Hematopoietic multipotent progenitor cell treated with erythropoietin and hydrocortisone succinate and interleukin-3 and kit ligand, for 15 days (in vitro differentiated cells): ENCODE measurements at regions not wholly inside any gene's neighbourhood (a gene's known extent, or its start where the extent isn't known, plus 50 kb on each side); places are given as distances from the start of the nearest gene placed in this dataset.

Source experiments
- DNase-seq: peaks from one replicate; pipeline ENCODE4 v3.0.0-alpha.2; 2015; ENCODE audit warnings: low spot score

DNA sequence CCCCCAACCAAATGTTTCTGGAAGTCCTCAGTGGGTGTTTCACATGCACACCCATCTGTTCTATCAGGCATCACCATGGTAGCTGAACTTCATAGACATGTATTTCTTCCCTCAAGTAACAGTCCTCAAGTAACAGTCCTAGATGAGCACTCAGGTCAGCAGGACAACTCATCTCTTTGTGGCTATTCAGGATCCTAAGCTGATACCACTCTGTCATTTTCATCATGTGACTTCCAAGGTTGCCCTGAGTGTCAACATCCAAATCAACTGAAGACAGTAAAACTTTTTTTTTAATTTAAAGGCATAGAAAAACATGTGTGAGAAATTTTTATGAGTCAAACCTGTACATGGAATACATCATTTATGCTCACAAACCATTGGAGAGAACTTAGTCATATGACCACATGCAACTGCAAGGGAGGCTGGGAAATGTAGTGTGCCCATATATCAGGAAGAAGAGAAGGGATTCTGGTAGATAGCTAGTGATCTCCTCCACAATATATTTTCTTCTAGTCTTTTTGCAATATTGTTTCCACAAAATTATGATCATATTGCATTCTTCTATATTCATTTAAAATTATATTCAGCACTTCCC lies 64.2 kb upstream of the FST start:
- DNase-seq = no peak

DNA sequence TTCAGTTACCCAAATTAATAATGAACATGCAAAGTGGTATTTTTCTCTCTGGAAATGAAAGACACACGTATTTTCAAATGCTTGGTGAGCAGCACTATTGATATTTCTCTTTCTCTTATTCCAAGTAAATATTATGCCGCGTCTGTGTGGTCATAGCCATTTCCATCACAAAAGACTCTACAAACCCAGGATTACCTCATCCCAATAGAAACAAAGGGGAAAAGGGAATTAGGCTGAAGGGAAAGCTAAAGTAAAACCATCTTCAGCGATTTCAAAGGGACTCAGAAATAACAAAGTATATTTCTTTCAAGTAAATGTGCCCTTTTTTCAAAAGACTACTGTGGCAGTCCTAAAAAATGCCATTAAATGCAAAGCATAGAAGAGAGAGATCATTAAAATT lies 62.0 kb upstream of the FST start:
- no peak for DNase-seq

GRCh38 chr5:53418826-53419658 lies 61.4 kb upstream of the FST start:
- no peak for DNase-seq

DNA sequence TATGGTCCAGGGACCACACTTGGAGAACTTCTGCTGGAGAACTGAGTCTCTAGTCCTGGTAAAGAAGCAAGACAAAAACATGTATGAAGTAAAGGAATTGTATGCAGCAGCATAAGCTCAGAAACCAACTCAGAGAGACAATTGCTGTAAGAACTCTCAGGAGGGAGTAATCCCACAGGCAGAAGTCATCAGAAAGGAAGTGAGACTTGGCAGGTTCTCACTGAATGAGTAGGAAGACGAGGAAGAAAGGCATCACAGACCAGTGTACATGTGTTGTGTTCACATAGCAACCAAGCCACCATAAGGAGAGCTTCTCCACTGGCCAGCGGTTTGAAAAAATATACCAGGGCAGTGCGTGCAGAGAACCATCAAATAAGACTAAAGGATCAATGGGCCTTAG lies 57.9 kb upstream of the FST start:
- no peak for DNase-seq

GRCh38 chr5:53423724-53424123 lies 56.7 kb upstream of the FST start:
- DNase-seq = no peak

GRCh38 chr5:53424686-53425615 lies 55.5 kb upstream of the FST start:
- DNase-seq = no peak

DNA sequence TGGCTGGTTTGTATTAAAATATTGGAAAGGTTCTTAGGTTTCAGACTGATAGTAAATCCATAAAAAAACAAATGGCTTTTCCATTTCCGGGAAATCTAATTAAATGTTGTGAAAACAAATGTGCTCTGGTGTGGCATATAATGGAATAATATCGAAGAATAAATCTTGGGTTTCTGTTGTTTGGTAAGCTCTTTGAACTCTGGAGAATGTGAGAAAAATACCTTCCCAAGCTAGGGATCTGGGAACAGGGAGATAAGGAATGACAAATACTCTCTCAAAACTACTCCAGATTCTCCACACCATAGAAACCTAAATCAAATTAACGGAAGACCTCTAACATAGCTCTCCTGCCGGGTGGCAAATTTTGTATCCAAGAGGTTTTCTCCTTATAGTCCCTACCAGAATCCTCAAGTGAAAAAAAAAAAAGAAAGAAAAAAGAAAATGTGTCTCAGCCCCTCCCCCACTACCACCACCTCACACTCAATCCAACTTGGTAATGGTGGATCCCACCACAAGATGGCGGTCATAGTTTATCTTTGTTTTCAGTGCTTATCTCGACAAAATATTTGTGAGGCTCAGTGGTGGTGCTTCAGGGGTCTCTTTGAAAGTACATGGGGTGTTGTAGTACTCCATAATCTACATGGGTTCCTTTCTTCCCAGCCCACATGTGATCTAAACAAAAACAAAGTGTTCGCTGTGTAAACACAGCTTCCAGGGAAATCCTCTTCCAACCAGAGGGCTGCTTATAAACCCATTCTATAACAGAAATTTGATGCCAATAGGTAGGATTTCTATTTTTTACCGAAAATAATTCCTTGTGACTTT lies 54.5 kb upstream of the FST start:
- DNase-seq = peak; percentile 17

DNA sequence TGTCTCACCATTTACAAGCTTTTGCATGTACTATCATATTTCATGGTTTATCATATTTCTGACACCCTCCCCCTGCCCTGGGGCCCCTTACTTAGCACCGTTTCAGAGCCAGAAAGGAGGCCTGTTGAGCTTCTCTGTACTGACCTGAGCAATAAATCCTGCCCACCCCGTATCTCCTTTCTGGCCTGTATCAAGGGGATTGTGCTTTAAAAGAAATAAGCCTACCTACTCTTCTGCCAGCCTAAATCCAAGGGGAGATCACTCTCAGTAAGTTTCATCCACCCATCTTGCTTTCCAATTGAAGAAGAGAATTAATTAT lies 54.0 kb upstream of the FST start:
- DNase-seq = no peak

DNA sequence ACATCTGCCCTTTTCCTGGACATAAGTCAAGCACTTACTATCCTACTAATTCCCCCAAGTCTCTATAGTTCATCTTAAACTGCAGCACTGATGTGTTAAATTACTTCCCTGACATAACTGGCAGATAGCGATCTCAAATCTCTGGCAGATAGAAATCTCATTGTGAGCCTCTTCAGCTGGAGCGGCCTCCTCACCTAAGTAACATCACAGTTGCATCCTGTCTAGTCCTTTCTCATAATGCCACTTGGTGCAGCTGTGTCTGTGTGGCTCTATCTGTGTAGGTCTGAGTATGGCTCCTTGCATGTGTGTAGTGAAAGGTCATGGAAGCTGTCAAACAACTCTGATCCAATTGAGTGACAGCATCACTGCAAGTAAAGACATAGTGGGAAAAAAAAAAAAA lies 53.6 kb upstream of the FST start:
- no peak for DNase-seq

GRCh38 chr5:53427965-53428364 lies 52.5 kb upstream of the FST start:
- DNase-seq = no peak

DNA sequence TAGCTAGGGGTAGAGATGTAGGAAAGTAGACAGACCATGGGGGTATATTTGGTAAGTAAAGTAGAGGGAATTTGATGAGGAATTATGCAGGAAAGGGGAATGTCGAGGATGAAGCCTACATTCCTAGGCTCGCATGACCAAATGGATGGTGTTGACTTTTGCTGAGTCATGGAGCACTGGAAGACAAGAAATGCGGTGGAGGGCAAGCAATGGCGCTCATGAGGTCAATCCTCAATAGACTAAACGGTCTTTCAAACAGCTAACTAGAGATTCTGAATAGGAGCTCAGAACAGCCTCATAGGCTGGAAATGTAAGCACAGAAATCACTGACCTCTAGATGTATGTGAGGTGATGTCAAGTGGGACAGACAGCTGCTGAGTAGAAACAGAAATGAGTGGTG lies 50.7 kb upstream of the FST start:
- DNase-seq = no peak

GRCh38 chr5:53430618-53431252 lies 49.7 kb upstream of the FST start:
- DNase-seq = no peak
